ENCODE measurements at regions not wholly inside any gene's neighbourhood (a gene's known extent, or its start where the extent isn't known, plus 50 kb on each side); places are given as distances from the start of the nearest gene placed in this dataset.

- Histone ChIP-seq H3K9ac (ENCODE audit: insufficient read depth in 1 of 2, low read depth in 2 of 2, low read length in 2 of 2) (no peak overlapping the region), H3K4me1 (replicated peaks in 1 of 2; ENCODE audit: control insufficient read depth in 2 of 2, insufficient read depth in 2 of 2, low read length in 2 of 2) (peaks cover 27 to 40% of the 10 kb centered on the region in 2 experiments), H3K9me1 (ENCODE audit: control insufficient read depth, insufficient read depth, low read length) (peaks cover 4% of the 10 kb centered on the region), H3K4me3 (no peak overlapping the region), H3K36me3 (ENCODE audit: control insufficient read depth, insufficient read depth, low read length) (no peaks in the 10 kb centered on the region), H3K4me2 (ENCODE audit: insufficient read depth, low read length) (no peak overlapping the region), H3K27ac (ENCODE audit: extremely low read depth, low read depth, low read length) (no peak overlapping the region), H3K9me3 (replicated peaks; ENCODE audit: control insufficient read depth, insufficient read depth, low read depth, low read length) (no peaks in the 10 kb centered on the region), H3K79me2 (ENCODE audit: control insufficient read depth, insufficient read depth, low read length) (no peaks in the 10 kb centered on the region), H2AFZ (ENCODE audit: low read depth, low read length) (no peak overlapping the region), H3K27me3 (ENCODE audit: control insufficient read depth in 2 of 2, insufficient read depth in 2 of 2, low read length in 2 of 2) (peaks cover 0 to 28% of the 10 kb centered on the region in 2 experiments; a peak in 3 of 5 replicates), H4K20me1 (replicated peaks; ENCODE audit: control insufficient read depth, insufficient read depth, low read length) (no peaks in the 10 kb centered on the region)
- no TSS peak for BruUV-seq (replicated peaks)
- DNase-seq (ENCODE audit: extremely low read depth in 1 of 4, low spot score in 3 of 4) (no peak), FAIRE-seq (no peak), ATAC-seq (no peak)
- ChIA-PET POLR2A (no interaction called here), CTCF (ENCODE audit: low intra/inter-chr PET ratio) (no interaction called here)
- 61% methylated on average over 8 of the region's 9 CpGs for WGBS (ENCODE audit: insufficient coverage, low coverage, missing lambda C conversion rate)
- in situ Hi-C loops (cut with MboI) = no loop called here
- intact Hi-C loops (cut with micrococcal nuclease) = loop anchor here (10.0 kb wide), 1 partner anchor 45 kb away; no protein-coding TSS in a partner anchor
- TF ChIP-seq ZBTB7A (IDR thresholded peaks at IDR 0.05; ENCODE audit: borderline replicate concordance, control insufficient read depth, low read depth, low read length) = no peak
- no peak for TF ChIP-seq RCOR1 (IDR thresholded peaks at IDR 0.05; ENCODE audit: borderline replicate concordance in 1 of 2, low read depth in 2 of 2, low read length in 2 of 2)
- TF ChIP-seq WHSC1 (IDR thresholded peaks at IDR 0.05; ENCODE audit: low read length) = no peak
- TF ChIP-seq ZNF407 (IDR thresholded peaks at IDR 0.05; ENCODE audit: low read depth) = no peak
- TF ChIP-seq POLR2H (tag; IDR thresholded peaks at IDR 0.05; ENCODE audit: low read depth) = no peak
- no peak for TF ChIP-seq NFATC3 (IDR thresholded peaks at IDR 0.05)
- no peak for TF ChIP-seq MITF (IDR thresholded peaks at IDR 0.05)
- no peak for TF ChIP-seq RBM25 (IDR thresholded peaks at IDR 0.05; ENCODE audit: low read depth, low read length, severe bottlenecking)
- no peak for TF ChIP-seq IRF1 (CRISPR knock-in tag; IDR thresholded peaks at IDR 0.05; ENCODE audit: borderline replicate concordance)
- no peak for TF ChIP-seq EP300 (IDR thresholded peaks at IDR 0.05; ENCODE audit: low read length)
- TF ChIP-seq RUNX1 (IDR thresholded peaks at IDR 0.05; ENCODE audit: low read depth) = no peak
- no peak for TF ChIP-seq MBD2 (IDR thresholded peaks at IDR 0.05; ENCODE audit: borderline replicate concordance, low read depth)
- no peak for TF ChIP-seq TRIM24 (IDR thresholded peaks at IDR 0.05)
These were observed 78.6 kb upstream of the TNRC6C start for GRCh38 chr17:77879896-77880280.
